GM12878 (cell line): ENCODE measurements at regions not wholly inside any gene's neighbourhood (a gene's known extent, or its start where the extent isn't known, plus 50 kb on each side); places are given as distances from the start of the nearest gene placed in this dataset.

Experiments
- ATAC-seq: fragments of 200-7000 bp; cut with Tn5 transposase; 3 replicates; pipeline ENCODE4 v1.9.1; 2020; ENCODE audit warnings: mild to moderate bottlenecking, moderate library complexity
- BruUV-seq: library from RNA; stranded (reverse); fragments of 400-500 nt; replicated peaks from 2 replicates; lab custom pipeline; 2021; lab: Mats Ljungman, UMichigan
- CTCF ChIA-PET: fragments of 300-600 bp; sonication (Branson Sonifier 250); formaldehyde crosslinking; extraction: SDS; loops from one replicate; lab custom pipeline; 2021; ENCODE audit warnings: inconsistent platforms; lab: Yijun Ruan, JAX
- POLR2A ChIA-PET: fragments of 350-600 bp; formaldehyde crosslinking; extraction: SDS; loops from one replicate; lab custom pipeline; 2021; ENCODE audit warnings: inconsistent platforms; lab: Charles Lee
- RAD21 ChIA-PET: fragments of 300-600 bp; sonication (Branson Sonifier 250); formaldehyde crosslinking; loops from one replicate; lab custom pipeline; 2023; ENCODE audit warnings: antibody characterized with exemption; ENCODE audit not compliant: unreplicated experiment; lab: Charles Lee
- SMC1A ChIA-PET: fragments of 300-600 bp; sonication (Branson Sonifier 250); formaldehyde crosslinking; loops from one replicate; lab custom pipeline; 2023; ENCODE audit not compliant: unreplicated experiment, uncharacterized antibody; lab: Charles Lee
- DNase-seq: peaks from one replicate; pipeline ENCODE4 v3.0.0-alpha.2; 2011; ENCODE audit warnings: low read depth, low spot score
- FAIRE-seq: peaks from 3 replicates; lab custom pipeline; 2011; peaks lifted over from hg19 to GRCh38; lab: Jason Lieb, UNC
- H2AFZ ChIP-seq: 2 replicates; pipeline ENCODE4 v1.6.0; 2011; ENCODE audit warnings: low read depth, low read length, control low read depth; ENCODE audit not compliant: control insufficient read depth
- H3K27ac ChIP-seq: 2 replicates; pipeline ENCODE4 v1.5.1; 2011; ENCODE audit warnings: control low read depth; ENCODE audit not compliant: control insufficient read depth, insufficient read depth
- H3K27me3 ChIP-seq, 2 experiments: replicated peaks in 1 of 2; 2 replicates each; pipeline versions ENCODE4 v1.6.0 to v1.6.1; 2011; ENCODE audit warnings: low read length in 1 of 2; ENCODE audit not compliant: control insufficient read depth in 2 of 2, insufficient read depth in 2 of 2
- H3K36me3 ChIP-seq, 2 experiments: 2 replicates each; pipeline ENCODE4 v1.5.1; 2011; ENCODE audit warnings: low read length in 1 of 2; ENCODE audit not compliant: control insufficient read depth in 2 of 2, insufficient read depth in 2 of 2
- H3K4me1 ChIP-seq: 2 replicates; pipeline ENCODE4 v1.6.1; 2011; ENCODE audit warnings: mild to moderate bottlenecking, low read length, moderate library complexity, mixed read lengths; ENCODE audit not compliant: control insufficient read depth, insufficient read depth
- H3K4me2 ChIP-seq: 2 replicates; pipeline ENCODE4 v1.6.0; 2011; ENCODE audit warnings: control low read depth; ENCODE audit not compliant: control insufficient read depth, insufficient read depth
- H3K4me3 ChIP-seq: fragments of 200-600 bp; sonication (generic); 2 replicates; pipeline ENCODE4 v1.5.1; 2016
- H3K79me2 ChIP-seq: 2 replicates; pipeline ENCODE4 v1.6.0; 2011; ENCODE audit warnings: low read length; ENCODE audit not compliant: control insufficient read depth, insufficient read depth
- H3K9ac ChIP-seq: 2 replicates; pipeline ENCODE4 v1.8.0; 2011; ENCODE audit warnings: low read length, control low read depth, mixed read lengths; ENCODE audit not compliant: control insufficient read depth, insufficient read depth
- H3K9me3 ChIP-seq: replicated peaks from 3 replicates; pipeline ENCODE4 v1.5.1; 2011; ENCODE audit warnings: mild to moderate bottlenecking, low read length; ENCODE audit not compliant: control insufficient read depth, insufficient read depth
- H4K20me1 ChIP-seq: 2 replicates; pipeline ENCODE4 v1.6.0; 2011; ENCODE audit not compliant: control insufficient read depth, insufficient read depth
- CTCF ChIP-seq, 3 experiments: IDR thresholded peaks in 2 of 3; conservative IDR thresholded peaks in 1 of 3; 2 replicates each; pipeline ENCODE4 v1.5.1; 2011; ENCODE audit warnings: low read depth in 3 of 3, low read length in 3 of 3, mild to moderate bottlenecking in 3 of 3, control low read depth in 2 of 3, moderate library complexity in 2 of 3, inconsistent platforms in 1 of 3, mixed read lengths in 1 of 3; ENCODE audit not compliant: control insufficient read depth in 2 of 3, insufficient read depth in 1 of 3; ENCODE audit errors: extremely low read depth in 1 of 3
- HCFC1 ChIP-seq: fragments of 150-350 bp; IDR thresholded peaks from 2 replicates; pipeline ENCODE4 v1.6.1; 2014; ENCODE audit warnings: low read length
- PKNOX1 ChIP-seq: fragments of 450-650 bp; IDR thresholded peaks from 2 replicates; pipeline ENCODE4 v1.6.1; 2016; ENCODE audit warnings: mild to moderate bottlenecking
- RELA ChIP-seq: fragments of 450-650 bp; IDR thresholded peaks from 2 replicates; pipeline ENCODE4 v1.8.0; 2014; ENCODE audit warnings: borderline replicate concordance; ENCODE audit not compliant: partially characterized antibody
- ZBTB40 ChIP-seq: fragments of 450-650 bp; IDR thresholded peaks from 2 replicates; pipeline ENCODE4 v1.6.1; 2016; ENCODE audit warnings: mild to moderate bottlenecking, moderate library complexity, borderline replicate concordance
- WGBS: methylation state at CpG from one replicate; pipeline ENCODE4 v1.1.6; 2016; ENCODE audit warnings: low lambda C conversion rate; ENCODE audit not compliant: insufficient replicate concordance, insufficient coverage; ENCODE audit errors: missing lambda C conversion rate; 5-methylcytosine and 5-hydroxymethylcytosine counted together
- in situ Hi-C: fragments of 300-500 bp; cut with MboI; formaldehyde crosslinking; loops from 9 replicates; pipeline ENCODE4 v1.14.3; 2018; ENCODE audit warnings: mixed read lengths
- intact Hi-C: fragments of 100-400 bp; cut with micrococcal nuclease; formaldehyde crosslinking; loops from one replicate; pipeline ENCODE4 v1.14.2; 2022; ENCODE audit not compliant: unreplicated experiment

GRCh38 chr15:51156957-51157356, 62.3 kb upstream of the TNFAIP8L3 start (continued):
- TF ChIP-seq CTCF (IDR thresholded peaks at IDR 0.05 in 2 of 3, conservative IDR thresholded peaks at IDR 0.05 in 1 of 3; ENCODE audit: control insufficient read depth in 2 of 3, extremely low read depth in 1 of 3, insufficient read depth in 1 of 3, low read depth in 3 of 3, low read length in 3 of 3) (no peak), HCFC1 (no peak), ZBTB40 (no peak), RELA (no peak)

GRCh38 chr15:51155891-51156290, 61.2 kb upstream of the TNFAIP8L3 start:
- BruUV-seq, result no TSS peak
- Histone ChIP-seq H3K9me3 (no peaks in the 10 kb centered on the region), H3K79me2 (no peaks in the 10 kb centered on the region), H3K4me2 (no peak overlapping the region), H3K27me3 (no peaks in the 10 kb centered on the region), H3K27ac (no peak overlapping the region), H4K20me1 (no peaks in the 10 kb centered on the region), H3K4me1 (no peaks in the 10 kb centered on the region), H3K36me3 (no peaks in the 10 kb centered on the region), H3K9ac (no peak overlapping the region), H3K4me3 (no peak overlapping the region), H2AFZ (no peak overlapping the region)
- DNase-seq (no peak), FAIRE-seq (no peak), ATAC-seq (no peak)
- in situ Hi-C loops, result no loop called here
- TF ChIP-seq PKNOX1, result no peak
- ChIA-PET RAD21 (no interaction called here), POLR2A (no interaction called here), CTCF (no interaction called here), SMC1A (no interaction called here)
- intact Hi-C loops, result no loop called here
- 64% methylated on average over 7 of the region's 7 CpGs for WGBS
